IPS-NIHi7 (cell line): ENCODE measurements at regions not wholly inside any gene's neighbourhood (a gene's known extent, or its start where the extent isn't known, plus 50 kb on each side); places are given as distances from the start of the nearest gene placed in this dataset.
"Not testable (repeated sequence)": the region's sequence is repeated elsewhere in the genome, so short reads cannot be mapped to it uniquely, and the experiment has no call there.

Source experiments
- DNase-seq: peaks from one replicate; pipeline ENCODE4 v3.0.0; 2012; ENCODE audit warnings: mixed read lengths; ENCODE audit errors: extremely low spot score

DNA sequence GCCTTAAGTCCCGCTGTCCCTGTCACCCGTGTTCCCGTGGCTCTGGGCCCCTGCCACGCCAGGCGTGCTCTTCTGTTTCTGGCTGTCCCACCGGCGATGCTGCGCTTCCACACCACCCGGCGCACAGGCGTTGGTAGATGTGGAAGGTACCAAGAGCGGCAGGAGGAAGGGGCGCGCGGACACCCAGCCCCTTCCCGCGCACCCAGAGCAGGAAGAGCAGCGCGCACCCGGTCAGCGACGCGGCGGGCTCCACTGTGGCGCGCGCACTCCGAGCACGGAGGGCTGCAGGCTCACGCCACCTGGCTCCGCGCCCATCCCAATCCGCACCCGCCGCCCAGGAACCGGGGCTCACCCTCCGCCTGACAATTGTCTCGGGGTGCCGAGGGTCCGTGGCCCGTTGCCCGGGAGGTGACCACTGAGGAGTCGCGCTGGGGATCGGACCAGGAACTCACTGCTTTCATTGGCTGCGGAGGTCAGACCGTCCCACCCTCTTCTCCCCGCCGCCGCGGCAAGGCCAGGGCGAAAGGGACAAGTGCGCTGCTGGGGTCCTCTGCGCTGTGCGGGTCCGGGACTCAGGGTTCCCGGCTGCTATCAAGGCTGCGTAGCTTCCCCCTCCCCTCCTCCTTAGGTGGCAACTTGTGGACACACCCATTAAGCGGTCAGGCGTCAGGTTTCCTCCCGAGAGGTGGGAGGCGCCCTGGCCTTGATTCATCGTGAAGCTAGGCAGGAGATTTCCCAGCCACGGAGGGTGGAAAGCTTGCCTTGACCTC is 121.6 kb upstream of the ZNF92 start:
- peak; percentile 82 for DNase-seq

DNA sequence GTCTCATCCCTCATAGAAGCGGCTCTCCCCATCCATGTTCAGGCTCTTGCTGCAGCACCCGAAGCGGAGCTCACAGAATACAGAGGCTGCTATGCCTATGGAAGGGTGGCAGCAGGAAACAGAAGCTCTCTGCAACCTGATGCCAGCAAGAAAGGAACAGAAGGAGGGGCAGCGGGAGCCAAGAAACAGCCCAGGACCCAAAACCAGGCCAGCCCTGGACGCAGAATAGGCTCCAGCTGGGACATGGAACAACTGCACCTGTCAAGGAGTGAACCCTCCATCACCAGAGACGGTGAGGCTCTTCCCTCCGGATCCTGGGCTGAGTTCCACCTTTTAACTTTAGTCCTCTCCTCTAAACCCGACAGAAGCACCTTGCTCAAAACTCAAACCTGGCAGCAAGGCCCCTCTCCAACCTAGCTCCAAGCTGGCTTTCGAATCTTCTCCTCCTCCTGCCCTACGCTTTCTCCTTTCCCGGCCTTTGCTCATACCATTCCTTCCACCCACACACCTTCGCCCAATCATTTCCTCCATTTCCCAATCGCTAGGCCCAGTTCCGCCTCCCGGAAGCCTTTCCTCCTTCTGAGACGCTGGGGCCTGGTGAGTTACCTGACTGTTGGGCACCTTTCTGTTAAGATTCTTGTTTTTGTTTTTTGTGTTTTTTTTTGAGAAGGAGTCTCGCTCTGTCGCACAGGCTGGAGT is 122.8 kb upstream of the ZNF92 start:
- DNase-seq = no peak

DNA sequence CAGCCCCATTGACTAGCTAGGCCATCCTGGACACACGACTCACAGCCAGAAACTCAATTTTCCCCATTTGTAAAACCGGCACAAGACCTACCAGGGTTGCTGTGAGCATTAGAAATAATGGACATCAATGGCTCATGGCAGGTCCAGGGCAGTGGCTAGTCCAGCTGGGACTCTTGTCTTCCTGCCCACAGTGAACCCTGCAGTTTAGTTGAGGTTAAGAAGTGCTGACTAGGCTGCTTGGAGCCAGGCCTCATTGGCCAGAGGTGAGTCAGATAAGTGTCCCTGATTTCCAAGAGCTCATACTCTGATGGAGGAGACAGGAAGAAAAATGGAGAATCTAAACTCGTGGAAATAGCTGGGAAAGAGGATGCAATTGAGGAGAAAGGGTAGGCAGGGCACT is 123.4 kb upstream of the ZNF92 start:
- no peak for DNase-seq

DNA sequence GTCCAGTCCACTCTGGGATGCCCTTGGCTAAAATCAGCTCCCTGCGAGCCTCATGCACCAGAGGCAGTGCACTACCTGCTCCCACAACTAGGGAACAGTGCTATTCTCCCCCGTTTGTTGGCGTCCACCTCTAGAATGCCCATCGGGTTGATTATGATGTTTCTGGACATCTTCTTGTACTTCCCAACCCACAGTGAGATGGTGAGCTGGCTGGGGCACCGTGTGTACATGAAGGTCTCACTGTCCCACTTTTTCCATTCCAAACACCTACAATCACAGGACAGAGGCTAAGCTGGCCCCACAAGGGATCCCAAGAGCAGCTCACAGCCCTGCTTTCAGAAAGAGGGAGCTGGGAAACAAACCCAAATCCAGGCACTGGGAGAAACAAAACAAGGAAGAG is 126.2 kb upstream of the ZNF92 start:
- no peak for DNase-seq

DNA sequence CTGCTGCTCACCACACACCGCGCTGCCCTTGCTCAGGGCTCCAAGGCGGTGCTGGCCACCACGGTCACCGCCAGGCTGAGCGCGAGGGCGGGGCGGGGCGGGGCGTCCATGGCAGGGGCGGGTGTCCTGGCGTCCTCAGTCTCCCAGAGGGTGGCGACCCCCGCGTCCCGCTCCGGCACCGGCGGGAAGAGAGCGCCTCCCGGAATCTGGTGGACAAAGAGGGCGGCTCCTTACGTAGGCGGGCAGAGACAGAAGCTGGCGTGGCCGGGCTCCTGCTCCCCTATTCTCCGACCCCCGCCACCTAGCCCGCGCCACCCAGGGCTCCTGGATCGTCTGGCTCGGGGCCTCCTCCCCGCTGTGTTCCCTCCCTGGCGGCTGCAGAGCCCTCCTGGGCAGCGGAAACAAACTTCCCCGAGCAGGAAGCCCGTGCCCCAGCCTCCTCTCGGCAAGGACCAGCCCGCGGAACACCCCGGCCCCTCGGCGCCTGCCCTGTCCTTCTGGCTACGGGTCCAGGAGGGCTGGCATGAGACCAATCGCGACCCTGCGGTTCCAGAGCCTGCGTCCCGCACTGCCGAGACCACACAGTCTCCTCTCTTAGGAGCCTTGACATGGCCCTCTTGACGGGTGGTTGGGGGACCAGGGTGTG is 133.8 kb upstream of the ZNF92 start:
- peak; percentile 80 for DNase-seq

DNA sequence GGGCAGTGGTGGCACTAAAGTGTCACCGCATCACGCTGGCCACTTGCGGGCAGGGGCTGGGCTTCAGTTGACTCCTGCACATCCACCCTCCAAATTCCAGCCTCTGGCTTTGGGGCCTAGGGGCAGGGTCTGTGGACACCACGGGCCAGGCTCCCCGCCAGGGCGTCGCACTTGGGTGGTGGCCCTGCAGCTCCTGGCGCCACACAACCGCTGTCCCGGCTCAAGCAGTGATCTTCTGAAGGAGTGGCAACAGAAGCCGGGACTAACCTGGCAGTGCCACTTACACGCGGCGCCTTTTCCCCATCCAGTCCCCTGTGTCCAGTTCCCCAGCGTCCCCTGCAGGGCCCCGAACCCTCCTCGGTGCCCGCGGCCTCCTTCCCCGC is 134.3 kb upstream of the ZNF92 start:
- DNase-seq = no peak

DNA sequence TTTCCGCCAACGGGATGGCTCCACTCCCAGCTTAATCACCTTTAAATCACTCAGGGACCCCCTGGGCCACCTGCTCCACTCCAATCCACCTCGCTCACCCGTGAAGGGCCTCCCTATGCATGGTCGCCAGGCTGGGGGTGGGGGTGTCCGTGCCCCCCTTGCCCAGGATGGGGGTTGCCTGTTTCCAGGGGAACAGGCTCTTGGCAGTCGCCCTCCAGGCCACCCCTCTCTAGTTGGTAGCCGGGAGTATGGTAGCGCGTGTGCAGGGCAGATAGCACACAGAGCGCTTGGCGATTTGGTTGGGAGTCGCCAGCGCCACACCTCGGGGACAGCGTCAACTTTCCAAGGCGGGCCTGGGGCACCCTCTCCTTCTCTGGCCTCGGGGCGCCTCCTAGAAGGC is 134.9 kb upstream of the ZNF92 start:
- no peak for DNase-seq

DNA sequence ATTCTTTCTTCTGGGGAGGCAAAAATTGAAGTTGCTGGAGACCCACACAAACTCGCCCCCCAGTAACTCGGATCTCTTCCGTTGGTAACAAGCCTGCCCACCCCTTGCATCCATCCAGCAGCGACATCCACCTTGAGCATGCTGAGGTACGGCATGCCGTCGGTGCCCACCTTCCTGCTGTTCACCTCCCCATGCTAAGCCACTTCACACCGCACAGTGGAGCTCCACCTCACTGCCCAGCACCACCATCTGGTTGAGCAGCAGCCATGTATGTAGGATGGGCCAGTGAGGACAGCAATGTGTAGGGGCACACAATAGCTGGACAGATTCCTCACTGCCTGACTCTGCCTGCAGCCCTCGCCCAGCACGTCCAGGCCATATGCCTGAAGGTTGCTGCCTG is 138.1 kb upstream of the ZNF92 start:
- no peak for DNase-seq

DNA sequence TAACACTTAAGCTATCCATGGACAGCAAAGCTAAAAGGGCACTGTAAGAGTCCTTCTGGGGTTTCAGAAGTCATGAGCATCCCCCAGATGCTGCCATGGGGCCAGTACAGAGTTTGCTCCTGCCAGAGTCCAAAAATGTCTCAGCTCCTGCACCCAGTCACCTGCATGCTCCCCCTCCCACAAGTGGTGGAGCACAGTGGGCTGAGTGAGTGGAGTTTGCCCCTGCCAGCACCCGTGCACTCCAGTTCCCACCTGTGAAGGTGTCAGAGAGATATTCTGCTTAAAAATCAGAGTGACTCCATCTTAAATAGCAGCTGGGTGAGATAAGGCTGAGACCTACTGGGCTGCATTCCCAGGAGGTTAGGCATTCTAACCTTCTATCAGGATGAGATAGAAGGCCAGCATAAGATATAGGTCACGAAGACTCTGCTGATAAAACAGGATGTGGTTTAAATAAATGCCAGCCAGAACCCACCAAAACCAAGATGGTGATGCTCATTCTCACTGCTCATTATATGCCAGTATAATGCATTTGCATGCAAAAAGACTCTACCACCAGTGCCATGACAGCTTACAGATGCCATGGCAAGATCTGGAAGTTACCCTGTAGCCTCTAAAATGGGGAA is 140.1 kb upstream of the ZNF92 start:
- DNase-seq = no peak

DNA sequence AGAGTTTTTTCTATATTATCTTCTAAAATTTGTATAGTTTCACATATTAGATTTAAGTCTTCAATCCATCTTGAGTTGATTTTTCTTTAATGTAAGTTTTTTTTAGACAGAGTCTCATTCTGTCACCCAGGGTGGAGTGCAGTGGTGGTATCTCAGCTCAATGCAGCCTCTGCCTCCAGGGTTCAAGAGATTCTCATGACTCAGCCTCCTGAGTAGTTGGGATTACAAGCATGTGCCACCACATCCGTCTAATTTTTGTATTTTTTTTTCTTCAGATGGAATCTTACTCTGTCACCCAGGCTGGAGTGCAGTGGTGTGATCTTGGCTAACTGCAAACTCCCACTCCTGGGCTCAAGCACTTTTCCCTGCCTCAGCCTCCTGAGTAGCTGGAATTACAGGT is 143.4 kb upstream of the ZNF92 start:
- DNase-seq = no peak

DNA sequence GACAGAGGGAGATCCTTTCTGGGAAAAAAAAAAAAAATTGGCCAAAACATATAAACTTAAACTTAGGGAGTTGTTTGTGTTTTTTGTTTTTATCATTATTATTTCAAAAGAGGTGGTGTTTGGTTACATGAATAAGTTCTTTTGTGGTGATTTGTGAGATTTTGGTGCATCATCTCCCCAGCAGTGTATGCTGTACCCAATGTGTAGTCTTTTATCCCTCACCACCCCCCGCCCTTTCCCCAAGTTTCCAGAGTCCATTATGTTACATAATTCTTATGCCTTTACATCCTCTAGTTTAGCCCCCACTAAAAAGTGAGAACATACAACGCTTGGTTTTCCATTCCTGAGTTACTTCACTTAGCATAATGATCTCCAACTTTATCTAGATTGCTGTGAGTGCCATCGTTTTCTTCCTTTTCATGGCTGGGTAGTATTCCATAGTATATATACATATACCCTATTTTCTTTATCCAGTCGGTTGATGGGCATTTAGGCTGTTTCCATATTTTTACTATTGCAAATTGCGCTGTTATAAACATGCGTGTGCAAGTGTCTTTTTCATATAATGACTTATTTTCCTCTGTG is 148.1 kb upstream of the ZNF92 start:
- no peak for DNase-seq

DNA sequence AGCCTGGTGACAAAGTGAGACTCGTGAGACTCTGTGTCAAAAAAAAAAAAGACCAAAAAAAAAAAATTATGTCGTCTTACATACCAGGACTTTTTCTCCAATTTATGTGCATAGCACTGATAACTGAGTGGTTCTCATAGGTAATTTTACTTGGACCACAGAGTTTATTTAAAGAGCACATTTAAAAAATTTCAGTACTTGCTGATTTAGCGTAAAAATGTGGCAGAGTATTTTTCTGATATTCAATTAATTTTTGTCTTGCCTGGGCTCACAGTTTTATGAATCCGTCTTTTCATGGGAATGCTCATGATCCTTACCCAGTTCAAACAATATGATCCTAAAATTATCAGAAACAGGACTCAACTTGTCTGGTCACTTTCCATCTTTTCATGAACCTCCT is 151.0 kb upstream of the ZNF92 start:
- DNase-seq = no peak

DNA sequence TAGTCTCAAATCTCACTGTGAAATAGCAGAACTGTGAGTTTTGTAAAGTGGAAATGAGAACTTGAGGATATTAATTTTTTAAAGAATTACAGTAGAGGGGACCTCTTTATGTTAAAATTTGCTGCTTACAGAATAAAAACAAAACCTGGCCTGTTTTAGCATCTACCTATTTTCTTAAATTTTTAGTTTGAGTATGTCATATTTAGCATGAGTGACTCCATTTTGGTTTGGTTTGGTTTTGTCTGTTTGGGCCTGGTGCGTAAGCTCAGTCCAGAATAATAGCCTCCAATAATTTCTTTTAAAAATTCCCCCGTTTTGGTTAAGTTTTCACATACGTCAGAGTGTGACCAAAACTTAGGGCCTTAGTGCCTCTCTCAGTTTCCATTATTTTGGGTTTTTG is 152.0 kb upstream of the ZNF92 start:
- DNase-seq = no peak

DNA sequence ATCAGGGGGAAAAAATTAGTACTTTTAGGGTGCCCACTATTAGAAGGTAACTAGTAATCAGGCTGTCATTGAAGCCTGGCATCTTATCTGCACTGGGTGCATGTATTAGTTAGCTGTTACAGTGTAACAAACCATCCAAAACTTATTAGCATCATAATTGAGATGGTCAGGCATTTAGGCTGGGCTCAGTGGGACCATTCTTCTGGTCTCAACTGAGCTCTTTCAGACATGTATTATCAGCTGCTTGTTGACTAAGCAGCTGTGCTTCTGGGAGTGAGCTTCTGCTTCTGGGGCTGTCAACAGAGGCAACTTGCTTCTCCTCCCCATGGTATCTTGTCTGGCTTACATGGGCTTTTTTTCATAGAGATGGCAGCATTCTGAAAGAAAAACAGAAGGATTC is 154.0 kb upstream of the ZNF92 start:
- DNase-seq = no peak

DNA sequence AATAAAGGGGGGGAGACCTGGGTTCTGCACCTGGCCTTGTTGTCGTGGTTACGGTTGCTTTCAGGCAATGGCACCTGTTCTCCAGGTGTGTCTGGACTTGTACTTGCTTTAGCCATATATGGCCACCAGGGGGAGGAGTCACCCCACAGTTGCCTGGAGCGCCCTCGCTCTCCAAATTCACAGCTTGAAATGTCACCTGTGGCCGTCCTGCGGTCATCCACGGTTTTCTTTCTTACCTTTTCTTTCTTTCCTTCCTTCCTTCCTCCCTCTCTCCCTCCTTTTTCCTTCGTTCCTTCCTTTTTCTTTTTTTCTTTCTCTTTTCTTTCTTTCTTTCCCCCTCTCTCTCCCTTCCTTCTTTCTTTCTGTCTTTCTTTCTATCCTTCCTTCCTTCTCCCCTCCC is 157.2 kb upstream of the ZNF92 start:
- DNase-seq = peak; percentile 57

DNA sequence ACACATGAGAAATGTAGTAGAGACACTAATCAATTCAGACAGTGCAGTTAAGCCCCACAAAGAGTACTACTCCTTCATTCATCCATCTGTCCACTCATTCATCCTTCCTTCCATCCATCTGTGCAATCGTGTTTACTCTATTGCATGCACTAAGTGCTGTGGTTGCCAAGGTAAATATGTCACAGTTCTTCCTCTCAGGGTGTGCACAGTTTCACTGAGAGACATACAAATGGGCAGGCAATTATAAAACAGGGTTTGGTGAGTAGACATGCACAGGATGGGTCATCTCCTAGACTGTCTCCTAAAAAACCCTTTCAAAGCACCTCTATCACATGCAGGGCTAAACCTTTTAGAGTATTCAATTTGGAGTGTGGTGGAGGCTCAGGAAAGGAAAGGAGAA is 160.4 kb upstream of the ZNF92 start:
- DNase-seq = not testable (repeated sequence)

DNA sequence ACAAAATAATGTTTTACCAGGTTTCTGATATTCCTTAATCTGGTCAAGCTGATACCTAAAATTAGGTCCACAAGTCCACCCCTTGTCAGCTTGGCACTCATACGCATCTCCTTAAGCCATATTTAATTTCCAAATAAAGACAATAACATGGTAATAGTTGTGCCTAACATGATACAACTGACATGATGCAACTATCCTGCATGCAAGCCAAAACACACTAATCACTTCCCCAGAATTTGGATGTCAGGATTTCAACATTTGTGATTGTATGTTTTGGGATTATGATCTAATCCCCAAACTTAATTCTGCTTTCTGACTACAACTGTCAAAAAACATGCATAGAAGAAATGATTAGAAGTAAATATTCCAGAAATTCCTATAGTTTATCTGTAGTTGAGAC is 174.4 kb upstream of the ZNF92 start:
- DNase-seq = not testable (repeated sequence)

DNA sequence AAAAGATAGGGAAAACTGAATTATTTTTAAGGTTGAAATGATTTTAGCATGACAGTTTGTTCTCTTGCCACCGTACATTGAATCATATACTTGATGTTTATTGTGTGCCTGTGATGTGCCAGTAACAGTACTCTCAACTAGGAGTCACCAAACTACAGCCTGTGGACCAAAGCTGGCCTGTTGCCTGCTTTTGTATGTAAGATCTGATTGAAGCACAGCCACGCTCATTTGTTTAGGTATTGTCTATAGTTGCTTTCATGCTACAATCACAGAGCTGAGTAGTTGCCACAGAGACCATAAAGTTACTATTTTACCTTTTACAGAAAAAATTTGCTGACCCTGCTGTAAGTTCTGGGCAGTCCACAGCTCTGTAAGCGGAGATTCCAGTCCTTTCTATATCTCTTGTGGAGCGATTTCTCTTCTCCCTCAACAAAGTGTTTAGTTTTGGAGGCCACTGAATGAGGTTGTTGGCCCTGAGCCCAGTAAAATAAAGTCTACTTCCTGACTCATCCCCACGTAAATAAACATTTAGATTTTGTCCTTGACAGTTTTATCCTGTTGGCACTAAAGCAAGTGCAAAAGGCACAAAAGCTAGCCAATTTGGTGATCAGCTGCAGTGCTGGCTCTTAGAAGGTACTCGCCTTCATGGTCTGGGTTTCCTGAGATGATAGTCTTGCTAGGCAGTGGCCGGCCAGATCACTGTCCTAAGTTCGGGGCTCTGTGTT is 180.2 kb upstream of the ZNF92 start:
- not testable (repeated sequence) for DNase-seq

DNA sequence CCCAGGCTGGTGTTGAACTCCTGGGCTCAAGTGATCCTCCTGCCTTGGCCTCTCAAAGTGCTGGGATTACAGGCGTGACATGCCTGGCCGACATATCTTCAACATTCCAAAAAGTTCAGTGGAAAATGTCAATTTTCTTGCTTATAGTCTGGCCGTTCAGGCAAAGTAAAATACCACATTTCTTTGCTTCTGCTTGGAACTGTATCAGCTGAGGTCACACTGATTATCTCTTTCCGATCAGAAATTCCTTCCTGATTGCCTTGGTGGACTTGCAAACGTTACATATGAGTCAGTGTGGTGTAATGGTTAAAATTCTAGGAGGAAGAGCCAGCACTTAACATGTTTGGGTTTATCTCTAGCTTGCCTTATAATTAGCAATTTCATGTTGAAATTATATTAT is 170.6 kb upstream of the ERV3-1 start:
- not testable (repeated sequence) for DNase-seq

DNA sequence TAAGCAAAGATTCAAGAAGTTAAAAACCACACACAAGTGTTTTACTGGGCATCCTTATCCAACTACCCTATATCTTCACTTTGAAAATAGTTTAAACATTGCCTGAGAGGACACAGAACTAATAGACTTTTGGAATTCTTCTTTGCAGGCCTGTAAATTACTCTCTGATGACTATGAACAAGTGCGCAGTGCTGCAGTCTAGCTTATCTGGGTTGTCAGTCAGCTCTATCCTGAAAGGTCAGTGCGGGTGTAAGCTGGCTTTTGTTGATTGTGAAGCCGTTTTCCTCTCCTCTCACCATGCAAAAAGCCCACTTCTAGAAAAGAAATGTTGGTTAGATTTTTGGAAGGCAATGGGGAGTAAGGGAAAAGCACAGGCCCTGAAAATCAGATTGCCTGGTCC is 143.6 kb upstream of the ERV3-1 start:
- not testable (repeated sequence) for DNase-seq

DNA sequence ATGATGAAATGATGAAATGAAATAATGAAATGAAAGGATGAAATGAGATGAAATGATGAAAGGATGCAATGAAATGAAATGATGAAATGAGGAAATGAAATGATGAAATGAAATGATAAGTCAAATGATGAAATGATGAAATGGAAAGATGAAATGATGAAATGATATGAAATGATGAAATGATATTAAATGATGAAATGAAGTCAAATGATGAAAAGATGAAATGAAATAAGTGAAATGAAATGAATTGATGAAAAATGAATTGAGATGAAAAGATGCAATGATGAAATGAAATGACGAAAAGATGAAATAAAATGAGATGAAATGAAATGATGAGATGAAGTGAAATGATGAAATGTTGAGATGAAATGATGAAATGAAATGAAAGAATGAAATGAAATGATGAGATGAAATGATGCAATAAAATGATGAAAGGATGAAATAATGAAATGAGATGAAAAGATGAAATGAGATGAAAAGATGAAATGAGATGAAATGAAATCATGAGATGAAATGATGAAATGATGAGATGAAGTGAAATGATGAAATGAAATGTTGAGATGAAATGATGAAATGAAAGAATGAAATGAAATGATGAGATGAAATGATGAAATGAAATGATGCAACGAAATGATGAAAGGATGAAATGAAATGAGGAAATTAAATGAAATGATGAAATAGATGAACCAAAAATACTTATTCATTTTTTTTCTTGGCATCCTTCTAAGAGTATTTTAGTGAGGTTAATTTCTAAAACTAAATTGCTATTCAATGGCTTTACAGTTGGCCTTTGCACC is 139.8 kb upstream of the ERV3-1 start:
- DNase-seq = not testable (repeated sequence)
